HPDE6-E6E7 (cell line): ENCODE measurements at regions not wholly inside any gene's neighbourhood (a gene's known extent, or its start where the extent isn't known, plus 50 kb on each side); places are given as distances from the start of the nearest gene placed in this dataset.

ENCODE experiments used
- DNase-seq: peaks from one replicate; pipeline ENCODE4 v3.0.0; 2011; ENCODE audit warnings: missing footprints; ENCODE audit errors: extremely low spot score

DNA sequence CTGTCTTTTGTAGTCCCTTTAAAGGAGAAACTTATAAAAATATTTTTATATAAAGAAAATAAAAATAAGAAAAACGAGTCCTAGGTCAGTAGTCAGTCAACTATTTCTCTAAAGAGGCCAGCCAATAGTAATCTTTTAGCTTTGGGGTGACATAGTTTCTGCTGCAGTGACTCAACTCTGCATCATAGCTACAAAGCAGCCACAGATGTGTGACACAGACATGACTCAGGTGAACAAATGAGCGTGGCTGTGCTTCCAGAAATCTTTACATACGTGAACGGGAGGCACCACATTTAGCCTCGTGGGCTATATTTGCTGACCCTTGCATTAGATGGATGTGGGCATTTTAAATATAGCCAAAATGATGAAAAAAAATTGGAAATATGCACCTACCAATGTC is 1862.5 kb upstream of the TENM3 start:
- DNase-seq = peak; percentile 68

DNA sequence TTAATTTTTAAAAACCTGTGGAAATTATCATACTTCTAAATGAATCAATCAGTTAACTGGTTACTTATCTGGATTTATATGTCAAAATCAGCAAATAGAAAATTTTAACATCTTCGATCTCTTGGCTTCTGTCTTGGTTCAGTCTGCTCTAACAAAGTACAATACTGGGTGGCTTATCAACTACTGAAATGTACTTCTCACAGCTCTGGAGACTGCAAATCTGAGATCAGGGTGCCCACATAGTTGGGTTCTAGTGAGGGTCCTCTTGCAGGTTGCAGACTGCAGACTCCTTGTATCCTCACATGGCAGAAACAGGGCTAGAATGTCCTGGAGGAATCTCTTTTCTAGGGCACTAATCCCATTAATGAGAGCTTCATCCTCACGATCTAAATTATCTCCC is 1851.6 kb upstream of the TENM3 start:
- DNase-seq = no peak

DNA sequence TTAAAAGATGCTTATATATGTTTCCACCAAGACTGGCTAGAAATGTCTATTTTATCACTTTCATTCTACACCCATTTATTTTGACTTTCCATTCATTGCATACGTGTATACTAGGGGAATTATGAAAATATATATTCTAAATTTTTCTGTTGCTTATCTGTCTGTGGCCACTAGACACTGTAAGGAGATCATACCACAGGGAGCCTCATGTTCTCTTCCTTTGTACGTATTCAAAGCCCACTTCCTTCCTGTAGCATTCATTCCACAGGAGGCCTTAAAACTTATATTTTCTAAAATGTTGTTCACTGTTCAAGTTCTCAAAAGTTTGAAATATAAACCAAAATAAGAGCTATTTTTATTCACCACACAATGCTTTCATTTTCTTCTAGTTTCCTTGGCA is 1848.9 kb upstream of the TENM3 start:
- DNase-seq = no peak

GRCh38 chr4:180394730-180395129 is 1848.5 kb upstream of the TENM3 start:
- DNase-seq = no peak

DNA sequence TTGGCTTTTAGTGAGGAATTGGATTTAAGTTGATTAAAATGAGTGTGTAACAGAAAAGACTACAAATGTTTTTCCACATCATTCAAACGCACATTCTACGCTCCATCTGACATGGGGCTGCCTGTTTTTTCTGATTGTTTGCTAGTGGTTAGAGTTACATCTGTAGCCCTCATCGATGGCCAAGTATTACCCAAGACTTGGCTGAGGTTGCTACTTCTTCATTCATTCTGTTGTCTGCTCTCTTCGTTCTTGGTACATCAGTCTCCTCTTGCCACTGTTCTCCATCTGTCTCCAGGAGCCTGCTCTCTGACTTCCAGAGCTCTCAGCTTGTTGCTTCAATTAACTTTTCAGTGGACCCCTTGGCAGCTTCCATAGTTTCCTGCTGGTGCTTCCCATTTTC is 1844.6 kb upstream of the TENM3 start:
- DNase-seq = no peak

- DNase-seq = no peak
Observed at GRCh38 chr4:180407275-180407885, 1835.8 kb upstream of the TENM3 start.

GRCh38 chr4:180418819-180419531 is 1824.2 kb upstream of the TENM3 start:
- no peak for DNase-seq

DNA sequence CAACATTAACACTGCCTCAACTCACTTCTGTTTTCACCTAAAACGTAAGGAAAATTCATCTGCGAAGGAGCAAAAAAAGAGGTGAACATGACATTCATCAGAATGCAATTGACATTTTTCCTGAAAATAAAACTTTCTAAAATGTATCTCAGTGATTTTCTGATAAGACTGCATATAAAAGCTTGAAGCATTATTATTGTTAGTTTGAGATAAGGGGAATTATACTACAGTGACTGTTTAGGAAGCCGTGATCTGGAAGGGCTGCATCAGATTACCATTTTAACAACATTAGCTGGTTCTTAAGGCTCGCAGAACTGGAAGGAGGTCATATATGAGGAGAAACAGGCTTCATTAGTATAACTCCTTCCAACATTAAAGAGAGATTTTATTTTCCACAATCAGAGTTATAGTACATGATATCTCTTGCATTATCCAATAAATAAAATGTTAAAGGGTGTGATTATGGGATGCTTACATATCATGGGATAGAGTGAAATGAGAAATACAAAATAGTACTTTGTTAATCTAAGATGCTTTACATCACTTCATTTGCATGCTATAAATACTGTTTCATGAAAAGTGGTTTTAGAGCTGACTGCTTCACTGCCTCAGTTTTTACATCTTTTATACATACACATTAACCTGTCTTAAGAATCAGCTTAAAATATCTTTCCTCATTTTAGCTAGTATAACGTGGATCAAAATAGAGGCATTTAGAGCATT is 1820.1 kb upstream of the TENM3 start:
- DNase-seq = no peak

DNA sequence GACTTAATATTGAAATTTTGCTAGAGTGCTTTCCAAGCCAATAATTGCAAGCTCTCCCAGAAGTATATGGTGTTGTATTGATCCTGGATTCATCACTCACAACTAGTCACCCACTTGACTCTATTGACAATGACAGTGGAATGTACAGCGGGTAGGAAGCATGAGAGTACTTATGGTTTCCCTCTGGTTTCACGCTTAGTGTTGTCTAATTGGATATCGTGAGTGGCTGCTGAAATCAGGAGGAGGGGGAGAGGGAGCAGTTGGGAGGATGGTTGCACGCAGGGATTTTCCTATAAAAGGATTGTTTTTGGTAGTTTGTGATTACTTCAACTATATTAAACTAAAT is 1819.5 kb upstream of the TENM3 start:
- DNase-seq = no peak

DNA sequence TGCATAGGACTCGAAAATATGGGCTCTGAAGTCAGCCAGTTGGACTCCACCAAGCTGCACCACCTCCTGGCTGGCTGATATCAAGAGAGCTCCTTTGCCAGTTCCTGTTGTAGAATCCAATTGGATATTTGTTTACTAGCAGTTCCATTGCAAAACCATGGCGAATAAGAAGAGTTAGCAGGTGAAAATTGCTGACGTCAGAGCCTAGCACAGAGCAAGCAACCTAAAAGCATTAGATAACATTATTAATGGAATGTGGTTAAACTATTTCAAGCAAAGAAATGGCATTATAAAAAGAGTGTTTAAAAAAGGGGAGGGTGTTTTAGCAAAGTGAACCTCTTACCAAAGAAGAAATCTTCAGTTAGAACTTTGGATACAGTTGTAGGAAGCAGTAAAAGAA is 1816.3 kb upstream of the TENM3 start:
- DNase-seq = no peak

DNA sequence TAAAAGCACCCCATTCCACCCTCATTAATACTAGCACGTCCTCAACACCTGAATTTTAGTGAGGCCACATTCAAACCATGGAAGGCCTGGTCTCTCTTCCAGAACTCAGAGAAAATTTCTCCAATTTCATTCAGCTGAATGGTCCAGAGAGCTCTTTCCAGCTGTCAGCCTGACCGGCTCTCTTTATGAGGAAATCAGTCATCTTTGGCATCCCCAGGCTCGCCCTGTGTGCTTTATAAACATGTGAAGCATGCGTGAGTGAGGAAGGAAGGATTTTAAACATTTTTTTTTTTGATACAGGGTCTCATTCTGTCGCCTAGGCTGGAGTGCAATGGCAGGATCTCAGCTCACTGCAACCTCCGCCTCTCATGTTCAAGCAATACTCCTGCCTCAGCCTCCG is 1812.9 kb upstream of the TENM3 start:
- no peak for DNase-seq

- DNase-seq = no peak
Observed at GRCh38 chr4:180434131-180434895, 1808.9 kb upstream of the TENM3 start.

GRCh38 chr4:180436361-180436760 is 1806.8 kb upstream of the TENM3 start:
- no peak for DNase-seq

GRCh38 chr4:180437601-180438000 is 1805.6 kb upstream of the TENM3 start:
- no peak for DNase-seq

DNA sequence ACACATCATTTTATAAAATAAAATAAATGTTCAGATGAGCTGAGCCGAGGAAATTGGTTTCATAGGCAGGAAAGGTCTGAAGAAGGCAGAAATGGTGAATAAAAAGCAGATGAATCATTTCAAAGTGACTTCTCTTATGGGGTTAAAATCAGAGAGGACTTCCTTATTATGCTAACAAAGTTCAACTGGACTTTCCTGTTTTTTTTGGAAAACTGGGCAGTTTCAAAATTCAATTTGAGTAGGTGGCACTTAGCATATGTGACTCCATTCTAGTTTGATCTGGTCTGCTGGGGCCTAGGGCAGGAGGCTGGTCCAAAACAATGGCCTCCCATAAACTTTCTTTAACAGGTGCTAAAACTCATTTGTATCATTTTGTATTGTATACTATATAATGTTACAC is 1794.9 kb upstream of the TENM3 start:
- DNase-seq = no peak

GRCh38 chr4:180449395-180449956 is 1793.7 kb upstream of the TENM3 start:
- peak; percentile 79 for DNase-seq

DNA sequence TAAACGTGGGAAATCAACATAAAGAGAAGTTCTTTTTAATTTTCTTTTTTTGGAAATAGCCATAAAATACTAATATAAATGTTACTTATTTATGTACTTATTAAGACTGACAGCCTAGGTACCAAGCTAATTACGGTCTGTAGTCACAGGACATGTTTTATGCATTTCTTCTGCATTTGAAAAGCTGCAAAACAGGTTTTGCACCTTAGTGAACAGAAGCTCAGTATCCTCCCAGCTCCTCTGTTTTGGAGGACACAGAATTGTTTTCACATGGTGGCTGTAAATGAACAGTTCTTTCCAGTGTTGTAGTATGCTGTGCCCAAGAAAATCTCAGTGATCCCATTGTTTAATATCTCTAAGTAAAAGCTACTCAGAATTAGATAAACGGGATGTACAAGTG is 1788.0 kb upstream of the TENM3 start:
- DNase-seq = no peak

GRCh38 chr4:180456928-180457327 is 1786.3 kb upstream of the TENM3 start:
- DNase-seq = no peak

GRCh38 chr4:180462116-180462515 is 1781.1 kb upstream of the TENM3 start:
- peak; percentile 3 for DNase-seq

- no peak for DNase-seq
Observed at GRCh38 chr4:180465364-180465763, 1777.8 kb upstream of the TENM3 start.

GRCh38 chr4:180483036-180483435 is 1760.2 kb upstream of the TENM3 start:
- DNase-seq = no peak

DNA sequence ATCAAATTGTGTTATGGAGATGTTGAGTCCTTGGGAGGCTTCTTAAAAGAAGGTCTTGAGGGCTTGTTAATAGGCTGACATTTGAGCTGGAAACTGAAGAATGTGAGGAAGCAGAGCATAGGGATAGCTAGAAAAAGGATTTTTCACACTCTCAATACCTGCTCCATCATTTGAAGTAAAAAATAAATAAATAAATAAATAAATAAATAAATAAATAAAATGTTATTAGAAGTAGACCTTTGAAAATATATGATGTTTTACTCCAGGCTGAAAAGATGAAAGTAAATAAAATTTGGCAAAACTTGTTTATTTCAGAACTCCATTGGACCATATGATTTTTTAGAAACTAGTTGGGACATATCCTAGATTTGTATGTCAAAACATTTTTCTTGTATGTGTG is 1757.8 kb upstream of the TENM3 start:
- DNase-seq = no peak
